ENCODE measurements at regions not wholly inside any gene's neighbourhood (a gene's known extent, or its start where the extent isn't known, plus 50 kb on each side); places are given as distances from the start of the nearest gene placed in this dataset.

DNA sequence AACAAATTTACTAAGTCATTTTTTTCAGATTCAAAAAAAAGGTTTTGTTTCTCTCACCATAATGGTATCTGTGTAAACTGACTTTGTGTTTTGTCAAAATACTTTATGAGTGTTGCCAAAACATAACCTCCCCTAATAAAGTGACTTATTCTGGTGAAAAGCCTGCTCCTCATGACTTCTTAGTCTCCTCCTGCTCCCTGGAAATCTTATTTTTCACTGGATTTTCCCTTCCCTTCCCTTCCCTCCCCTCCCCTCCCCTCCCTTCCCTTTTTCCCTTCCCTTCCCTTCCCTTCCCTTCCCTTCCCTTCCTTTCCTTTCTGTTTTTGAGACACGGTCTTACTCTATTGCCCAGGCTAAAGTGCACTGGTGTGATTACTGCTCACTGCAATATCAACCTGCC, 650.1 kb upstream of the GHITM start:
- 67 to 69% methylated on average over 1 of the region's 1 CpG for WGBS, 2 donors
- no peaks in the 10 kb centered on the region for H3K27me3 ChIP-seq
- intact Hi-C loops (cut with DNase I) = no loop called here
- no peaks in the 10 kb centered on the region for H3K9me3 ChIP-seq
- H3K4me3 ChIP-seq (replicated peaks in 1 of 3) = no peak overlapping the region
- H3K36me3 ChIP-seq = no peaks in the 10 kb centered on the region
- no peaks in the 10 kb centered on the region for H3K4me1 ChIP-seq
- TF ChIP-seq POLR2A (IDR thresholded peaks at IDR 0.05) = no peak
- TF ChIP-seq, protein P1, sequence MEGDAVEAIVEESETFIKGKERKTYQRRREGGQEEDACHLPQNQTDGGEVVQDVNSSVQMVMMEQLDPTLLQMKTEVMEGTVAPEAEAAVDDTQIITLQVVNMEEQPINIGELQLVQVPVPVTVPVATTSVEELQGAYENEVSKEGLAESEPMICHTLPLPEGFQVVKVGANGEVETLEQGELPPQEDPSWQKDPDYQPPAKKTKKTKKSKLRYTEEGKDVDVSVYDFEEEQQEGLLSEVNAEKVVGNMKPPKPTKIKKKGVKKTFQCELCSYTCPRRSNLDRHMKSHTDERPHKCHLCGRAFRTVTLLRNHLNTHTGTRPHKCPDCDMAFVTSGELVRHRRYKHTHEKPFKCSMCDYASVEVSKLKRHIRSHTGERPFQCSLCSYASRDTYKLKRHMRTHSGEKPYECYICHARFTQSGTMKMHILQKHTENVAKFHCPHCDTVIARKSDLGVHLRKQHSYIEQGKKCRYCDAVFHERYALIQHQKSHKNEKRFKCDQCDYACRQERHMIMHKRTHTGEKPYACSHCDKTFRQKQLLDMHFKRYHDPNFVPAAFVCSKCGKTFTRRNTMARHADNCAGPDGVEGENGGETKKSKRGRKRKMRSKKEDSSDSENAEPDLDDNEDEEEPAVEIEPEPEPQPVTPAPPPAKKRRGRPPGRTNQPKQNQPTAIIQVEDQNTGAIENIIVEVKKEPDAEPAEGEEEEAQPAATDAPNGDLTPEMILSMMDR (IDR thresholded peaks at IDR 0.05) = no peak
- H3K27ac ChIP-seq = no peak overlapping the region
- DNase-seq = no peak

- Histone ChIP-seq H3K27ac (no peak overlapping the region), H3K27me3 (no peaks in the 10 kb centered on the region), H3K4me1 (no peaks in the 10 kb centered on the region), H3K36me3 (no peaks in the 10 kb centered on the region), H3K4me3 (replicated peaks in 1 of 3) (no peak overlapping the region), H3K9me3 (no peaks in the 10 kb centered on the region)
- TF ChIP-seq POLR2A (IDR thresholded peaks at IDR 0.05) = no peak
- TF ChIP-seq, protein P1 (IDR thresholded peaks at IDR 0.05) = no peak
- 93% methylated on average over 3 to 4 of the region's 4 CpGs for WGBS, 2 donors
- DNase-seq = no peak
- intact Hi-C loops (cut with DNase I) = no loop called here
Measured at GRCh38 chr10:83492004-83492403, 647.3 kb upstream of the GHITM start.

DNA sequence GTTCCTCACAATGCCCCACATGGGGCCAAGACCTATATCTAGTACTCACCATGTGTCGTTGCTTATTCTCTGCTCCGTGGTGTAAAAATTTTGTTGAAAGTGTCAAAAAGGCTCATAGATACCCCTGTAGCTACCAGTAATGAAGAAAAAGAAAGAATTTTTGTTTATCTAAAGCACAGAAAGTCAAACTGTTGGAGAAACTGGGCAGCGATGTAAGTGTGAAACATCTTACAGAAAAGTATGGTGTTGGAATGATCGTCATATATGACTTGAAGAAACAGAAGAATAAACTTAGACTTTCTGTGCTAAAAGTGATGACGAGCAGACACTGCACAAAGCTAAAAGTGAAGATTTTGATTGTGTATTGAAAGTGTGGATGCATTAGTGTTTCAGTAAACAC, 626.6 kb upstream of the GHITM start:
- H3K36me3 ChIP-seq = no peaks in the 10 kb centered on the region
- no peak overlapping the region for H3K4me3 ChIP-seq (replicated peaks in 1 of 3)
- no peak for DNase-seq
- TF ChIP-seq, protein P1 (IDR thresholded peaks at IDR 0.05) = no peak
- TF ChIP-seq POLR2A (IDR thresholded peaks at IDR 0.05) = no peak
- no peaks in the 10 kb centered on the region for H3K27me3 ChIP-seq
- intact Hi-C loops (cut with DNase I) = no loop called here
- H3K27ac ChIP-seq = no peak overlapping the region
- H3K9me3 ChIP-seq = no peaks in the 10 kb centered on the region
- 97% methylated on average over 5 of the region's 5 CpGs for WGBS, 2 donors
- H3K4me1 ChIP-seq = peaks cover 0 to 4% of the 10 kb centered on the region in 2 donors

- H3K27me3 ChIP-seq = no peaks in the 10 kb centered on the region
- H3K4me1 ChIP-seq = peaks cover 0 to 4% of the 10 kb centered on the region in 2 donors
- DNase-seq = no peak
- no peaks in the 10 kb centered on the region for H3K9me3 ChIP-seq
- TF ChIP-seq, protein P1 (IDR thresholded peaks at IDR 0.05) = no peak
- no peak for TF ChIP-seq POLR2A (IDR thresholded peaks at IDR 0.05)
- 33 to 61% methylated on average over 3 of the region's 3 CpGs for WGBS, 2 donors
- H3K4me3 ChIP-seq (replicated peaks in 1 of 3) = no peak overlapping the region
- intact Hi-C loops (cut with DNase I) = no loop called here
- H3K36me3 ChIP-seq = no peaks in the 10 kb centered on the region
- H3K27ac ChIP-seq = no peak overlapping the region
Measured at GRCh38 chr10:83515001-83515400, 624.3 kb upstream of the GHITM start.

DNA sequence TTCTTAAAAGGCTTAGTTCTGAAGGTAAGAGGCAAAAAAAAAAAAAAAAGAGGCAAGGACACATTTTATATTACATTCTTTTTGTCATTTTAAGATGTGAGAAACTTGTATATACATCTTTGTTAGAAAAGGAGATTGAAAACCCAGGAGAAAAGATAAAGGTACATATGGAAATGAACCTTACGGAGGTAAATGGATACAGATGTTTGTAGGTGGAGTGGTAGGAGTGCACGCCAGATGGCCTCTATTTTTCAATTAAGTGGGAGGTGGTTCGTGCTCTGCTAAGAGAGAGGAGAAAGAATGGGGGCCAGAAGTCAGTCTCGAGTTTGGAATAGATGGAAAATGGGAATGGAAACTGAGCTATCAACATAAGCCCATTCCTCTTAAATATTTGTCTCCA, 622.5 kb upstream of the GHITM start:
- Histone ChIP-seq H3K9me3 (no peaks in the 10 kb centered on the region), H3K4me3 (replicated peaks in 1 of 3) (no peak overlapping the region), H3K36me3 (no peaks in the 10 kb centered on the region), H3K4me1 (peaks cover 0 to 4% of the 10 kb centered on the region in 2 donors), H3K27ac (no peak overlapping the region), H3K27me3 (no peaks in the 10 kb centered on the region)
- no peak for DNase-seq
- intact Hi-C loops (cut with DNase I) = no loop called here
- TF ChIP-seq, protein P1 (IDR thresholded peaks at IDR 0.05) = no peak
- no peak for TF ChIP-seq POLR2A (IDR thresholded peaks at IDR 0.05)
- 78 to 87% methylated on average over 4 of the region's 4 CpGs for WGBS, 2 donors

Data from thyroid gland (tissue), 4 donors.